Endodermal cell (in vitro differentiated cells): ENCODE measurements at regions not wholly inside any gene's neighbourhood (a gene's known extent, or its start where the extent isn't known, plus 50 kb on each side); places are given as distances from the start of the nearest gene placed in this dataset.

Experiments used
- DNase-seq: peaks from one replicate; pipeline ENCODE4 v3.0.0-alpha.2; 2017
- H3K27ac ChIP-seq: 2 replicates; pipeline ENCODE4 v1.5.1; 2013; ENCODE audit warnings: mild to moderate bottlenecking, low read depth, low read length, moderate library complexity
- H3K27me3 ChIP-seq: 2 replicates; pipeline ENCODE4 v1.6.1; 2013; ENCODE audit warnings: mild to moderate bottlenecking, low read length, moderate library complexity; ENCODE audit not compliant: insufficient read depth, control insufficient read depth, poor library complexity, severe bottlenecking
- H3K36me3 ChIP-seq: 2 replicates; pipeline ENCODE4 v1.7.0; 2013; ENCODE audit warnings: mild to moderate bottlenecking, low read length, moderate library complexity; ENCODE audit not compliant: control insufficient read depth, insufficient read depth
- H3K4me1 ChIP-seq: one replicate; pipeline ENCODE4 v1.7.0; 2013; ENCODE audit warnings: low read length; ENCODE audit not compliant: control insufficient read depth, insufficient read depth
- H3K4me3 ChIP-seq: 2 replicates; pipeline ENCODE4 v1.5.1; 2013; ENCODE audit warnings: mild to moderate bottlenecking, low read length, moderate library complexity
- H3K9ac ChIP-seq: 2 replicates; pipeline ENCODE4 v1.6.1; 2013; ENCODE audit warnings: mild to moderate bottlenecking, low read length, moderate library complexity; ENCODE audit not compliant: poor library complexity, severe bottlenecking; ENCODE audit errors: extremely low read depth
- H3K9me3 ChIP-seq: 2 replicates; pipeline ENCODE4 v1.6.1; 2013; ENCODE audit warnings: mild to moderate bottlenecking, low read length, moderate library complexity; ENCODE audit not compliant: control insufficient read depth
- H3K27ac Mint-ChIP-seq: 2 replicates; pipeline ENCODE4 v1.8.0; 2020; ENCODE audit warnings: mixed read lengths
- H3K27me3 Mint-ChIP-seq: 2 replicates; pipeline ENCODE4 v1.8.0; 2021; ENCODE audit warnings: mild to moderate bottlenecking, mixed read lengths; ENCODE audit not compliant: insufficient read depth
- H3K36me3 Mint-ChIP-seq: 2 replicates; pipeline ENCODE4 v1.8.0; 2020; ENCODE audit warnings: low read depth, mixed read lengths
- H3K4me1 Mint-ChIP-seq: 2 replicates; pipeline ENCODE4 v1.8.0; 2020; ENCODE audit warnings: mixed read lengths
- H3K4me3 Mint-ChIP-seq: 2 replicates; pipeline ENCODE4 v1.8.0; 2020; ENCODE audit warnings: mild to moderate bottlenecking, moderate library complexity, mixed read lengths
- H3K9me3 Mint-ChIP-seq: 2 replicates; pipeline ENCODE4 v1.8.0; 2020; ENCODE audit warnings: mild to moderate bottlenecking, mixed read lengths
- WGBS, 2 experiments: methylation state at CpG; one replicate each; pipeline versions ENCODE4 v1.1.5 to v1.1.7; 2013; ENCODE audit warnings: missing lambda C conversion rate in 2 of 2, mixed read lengths in 1 of 2; ENCODE audit not compliant: insufficient coverage in 1 of 2, insufficient read length in 1 of 2; 5-methylcytosine and 5-hydroxymethylcytosine counted together
- TF ChIP-seq, protein P1 (sequence below): fragments of 200-600 bp; sonication (generic); conservative IDR thresholded peaks from 2 replicates; pipeline ENCODE4 v1.5.0; 2021; ENCODE audit warnings: antibody characterized with exemption, mild to moderate bottlenecking

DNA sequence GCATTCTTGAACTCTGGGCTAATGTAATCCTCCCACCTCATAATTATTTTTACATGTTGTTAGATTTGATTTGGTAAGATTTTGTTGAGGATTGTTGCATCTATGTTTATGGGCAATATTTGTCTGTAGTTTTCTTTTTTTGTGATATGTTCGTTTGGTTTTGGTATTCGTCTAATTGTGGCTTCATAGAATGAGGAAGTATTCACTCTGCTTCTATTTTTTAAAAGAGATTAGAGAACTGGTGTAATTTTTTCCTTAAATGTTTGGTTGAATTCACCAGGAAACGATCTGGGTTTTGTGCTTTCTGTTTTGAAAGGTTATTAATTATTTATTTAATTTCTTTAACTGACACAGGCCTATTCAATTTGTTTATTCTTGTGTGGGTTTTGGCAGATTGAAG is 161.2 kb upstream of the NUDT6 start:
- Histone ChIP-seq H3K36me3 (no peaks in the 10 kb centered on the region), H3K9ac (no peak overlapping the region), H3K27ac (no peak overlapping the region), H3K4me1 (no peaks in the 10 kb centered on the region), H3K27me3 (no peaks in the 10 kb centered on the region), H3K9me3 (no peaks in the 10 kb centered on the region), H3K4me3 (no peak overlapping the region)
- TF ChIP-seq, protein P1, sequence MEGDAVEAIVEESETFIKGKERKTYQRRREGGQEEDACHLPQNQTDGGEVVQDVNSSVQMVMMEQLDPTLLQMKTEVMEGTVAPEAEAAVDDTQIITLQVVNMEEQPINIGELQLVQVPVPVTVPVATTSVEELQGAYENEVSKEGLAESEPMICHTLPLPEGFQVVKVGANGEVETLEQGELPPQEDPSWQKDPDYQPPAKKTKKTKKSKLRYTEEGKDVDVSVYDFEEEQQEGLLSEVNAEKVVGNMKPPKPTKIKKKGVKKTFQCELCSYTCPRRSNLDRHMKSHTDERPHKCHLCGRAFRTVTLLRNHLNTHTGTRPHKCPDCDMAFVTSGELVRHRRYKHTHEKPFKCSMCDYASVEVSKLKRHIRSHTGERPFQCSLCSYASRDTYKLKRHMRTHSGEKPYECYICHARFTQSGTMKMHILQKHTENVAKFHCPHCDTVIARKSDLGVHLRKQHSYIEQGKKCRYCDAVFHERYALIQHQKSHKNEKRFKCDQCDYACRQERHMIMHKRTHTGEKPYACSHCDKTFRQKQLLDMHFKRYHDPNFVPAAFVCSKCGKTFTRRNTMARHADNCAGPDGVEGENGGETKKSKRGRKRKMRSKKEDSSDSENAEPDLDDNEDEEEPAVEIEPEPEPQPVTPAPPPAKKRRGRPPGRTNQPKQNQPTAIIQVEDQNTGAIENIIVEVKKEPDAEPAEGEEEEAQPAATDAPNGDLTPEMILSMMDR = no peak
- H3K36me3 Mint-ChIP-seq = peaks cover 6% of the 10 kb centered on the region
- no peaks in the 10 kb centered on the region for H3K4me1 Mint-ChIP-seq
- WGBS, 2 experiments = 95 to 100% methylated on average over 2 of the region's 3 CpGs
- no peak overlapping the region for H3K27ac Mint-ChIP-seq
- no peaks in the 10 kb centered on the region for H3K9me3 Mint-ChIP-seq
- no peak overlapping the region for H3K4me3 Mint-ChIP-seq
- no peaks in the 10 kb centered on the region for H3K27me3 Mint-ChIP-seq
- DNase-seq = no peak

DNA sequence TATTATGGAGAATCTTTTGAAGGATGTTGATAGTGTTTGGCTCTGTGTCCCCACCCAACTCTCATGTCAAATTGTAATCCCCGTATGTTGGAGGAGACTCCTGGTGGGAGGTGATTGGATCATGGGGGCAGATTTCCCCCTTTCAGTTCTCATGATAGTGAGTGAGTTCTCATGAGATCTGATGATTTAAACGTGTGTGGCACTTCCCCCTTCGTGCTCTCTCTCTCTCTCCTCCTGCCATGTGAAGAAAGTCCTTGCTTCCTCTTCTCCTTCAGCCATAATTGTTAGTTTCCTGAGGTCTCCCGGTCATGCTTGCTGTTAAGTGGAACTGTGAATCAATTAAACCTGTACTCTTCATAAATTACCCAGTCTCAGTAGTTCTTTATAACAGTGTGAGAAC is 166.1 kb upstream of the NUDT6 start:
- DNase-seq = no peak
- no peak overlapping the region for H3K27ac Mint-ChIP-seq
- H3K9me3 ChIP-seq = peaks cover 11% of the 10 kb centered on the region
- no peak overlapping the region for H3K4me3 Mint-ChIP-seq
- no peaks in the 10 kb centered on the region for H3K27me3 ChIP-seq
- no peak overlapping the region for H3K9ac ChIP-seq
- H3K4me1 ChIP-seq = no peaks in the 10 kb centered on the region
- H3K27ac ChIP-seq = no peak overlapping the region
- no peak overlapping the region for H3K4me3 ChIP-seq
- TF ChIP-seq, protein P1 = no peak
- H3K36me3 Mint-ChIP-seq = peaks cover 21% of the 10 kb centered on the region
- no peaks in the 10 kb centered on the region for H3K4me1 Mint-ChIP-seq
- H3K27me3 Mint-ChIP-seq = no peaks in the 10 kb centered on the region
- H3K36me3 ChIP-seq = peaks cover 7% of the 10 kb centered on the region
- H3K9me3 Mint-ChIP-seq = no peaks in the 10 kb centered on the region
- WGBS, 2 experiments = 71 to 90% methylated on average over 1 to 4 of the region's 4 CpGs

DNA sequence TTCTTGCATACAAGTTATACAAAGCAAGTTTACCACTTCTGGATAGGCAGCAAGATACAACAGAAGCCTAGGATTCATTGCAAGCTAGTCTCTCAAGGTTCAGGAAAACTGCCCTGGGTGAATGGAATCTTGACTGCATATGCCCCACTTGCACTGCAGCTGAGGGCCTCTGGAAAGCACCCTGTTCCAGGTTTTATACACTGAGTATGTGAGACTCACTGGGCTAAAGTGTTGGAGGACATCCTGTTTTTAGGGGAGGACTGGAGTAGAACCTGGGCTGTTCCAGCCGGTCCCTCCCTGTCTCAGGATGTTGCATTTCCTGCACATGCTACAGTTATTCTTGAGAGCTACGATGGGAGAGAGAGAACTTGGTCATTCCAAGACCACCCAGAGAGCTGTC is 168.5 kb upstream of the NUDT6 start:
- Histone ChIP-seq H3K9me3 (peaks cover 11% of the 10 kb centered on the region), H3K27ac (no peak overlapping the region), H3K36me3 (peaks cover 7% of the 10 kb centered on the region), H3K4me3 (no peak overlapping the region), H3K4me1 (no peaks in the 10 kb centered on the region), H3K9ac (no peak overlapping the region), H3K27me3 (no peaks in the 10 kb centered on the region)
- TF ChIP-seq, protein P1 = no peak
- Mint-ChIP-seq H3K36me3 (peaks cover 21% of the 10 kb centered on the region), H3K9me3 (no peaks in the 10 kb centered on the region), H3K27ac (no peak overlapping the region), H3K4me1 (no peaks in the 10 kb centered on the region), H3K27me3 (no peaks in the 10 kb centered on the region), H3K4me3 (no peak overlapping the region)
- no peak for DNase-seq
- WGBS, 2 experiments = 80 to 86% methylated on average over 1 to 2 of the region's 2 CpGs
